ENCODE measurements at regions not wholly inside any gene's neighbourhood (a gene's known extent, or its start where the extent isn't known, plus 50 kb on each side); places are given as distances from the start of the nearest gene placed in this dataset.

DNA sequence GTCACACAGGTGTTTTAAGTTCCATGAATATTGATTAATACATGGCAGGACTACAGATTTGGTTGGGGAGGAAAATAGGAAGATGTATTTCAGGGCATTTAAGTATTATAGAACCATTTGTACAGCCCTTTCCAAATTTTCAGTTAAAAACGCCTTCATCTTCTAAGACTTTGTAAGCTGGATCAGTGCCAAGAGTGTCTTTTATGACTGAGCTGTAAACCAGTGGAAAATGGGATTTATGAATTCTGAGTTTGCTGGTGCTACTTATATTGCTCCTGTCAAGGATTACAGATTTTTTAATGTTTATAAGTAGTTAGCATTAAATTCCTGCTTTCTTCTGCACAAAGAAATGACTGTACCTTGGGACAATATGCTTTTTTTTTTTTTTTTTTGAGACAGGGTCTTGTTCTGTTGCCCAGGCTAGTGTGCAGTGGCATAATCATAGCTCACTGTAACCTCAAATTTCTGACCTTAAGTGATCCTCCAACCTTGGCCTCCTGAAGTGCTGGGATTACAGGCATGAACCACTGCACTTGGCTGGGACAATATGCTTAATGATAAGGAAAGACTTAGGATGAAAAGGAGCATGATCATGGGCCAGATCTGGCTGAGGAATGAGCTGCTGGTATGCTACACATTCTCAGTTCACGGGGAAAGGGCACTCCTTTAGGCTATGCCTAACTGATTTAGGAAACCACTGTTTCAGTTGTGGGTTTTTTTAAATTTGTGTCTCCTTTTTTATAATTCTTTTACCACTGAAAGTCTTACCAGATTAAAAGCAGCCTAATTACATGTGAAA, 113.6 kb upstream of the MTNR1B start:
- TF ChIP-seq, protein P1, sequence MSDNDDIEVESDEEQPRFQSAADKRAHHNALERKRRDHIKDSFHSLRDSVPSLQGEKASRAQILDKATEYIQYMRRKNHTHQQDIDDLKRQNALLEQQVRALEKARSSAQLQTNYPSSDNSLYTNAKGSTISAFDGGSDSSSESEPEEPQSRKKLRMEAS (CRISPR knock-in tag; IDR thresholded peaks at IDR 0.05), result no peak
- TF ChIP-seq, protein P2, sequence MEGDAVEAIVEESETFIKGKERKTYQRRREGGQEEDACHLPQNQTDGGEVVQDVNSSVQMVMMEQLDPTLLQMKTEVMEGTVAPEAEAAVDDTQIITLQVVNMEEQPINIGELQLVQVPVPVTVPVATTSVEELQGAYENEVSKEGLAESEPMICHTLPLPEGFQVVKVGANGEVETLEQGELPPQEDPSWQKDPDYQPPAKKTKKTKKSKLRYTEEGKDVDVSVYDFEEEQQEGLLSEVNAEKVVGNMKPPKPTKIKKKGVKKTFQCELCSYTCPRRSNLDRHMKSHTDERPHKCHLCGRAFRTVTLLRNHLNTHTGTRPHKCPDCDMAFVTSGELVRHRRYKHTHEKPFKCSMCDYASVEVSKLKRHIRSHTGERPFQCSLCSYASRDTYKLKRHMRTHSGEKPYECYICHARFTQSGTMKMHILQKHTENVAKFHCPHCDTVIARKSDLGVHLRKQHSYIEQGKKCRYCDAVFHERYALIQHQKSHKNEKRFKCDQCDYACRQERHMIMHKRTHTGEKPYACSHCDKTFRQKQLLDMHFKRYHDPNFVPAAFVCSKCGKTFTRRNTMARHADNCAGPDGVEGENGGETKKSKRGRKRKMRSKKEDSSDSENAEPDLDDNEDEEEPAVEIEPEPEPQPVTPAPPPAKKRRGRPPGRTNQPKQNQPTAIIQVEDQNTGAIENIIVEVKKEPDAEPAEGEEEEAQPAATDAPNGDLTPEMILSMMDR (IDR thresholded peaks at IDR 0.05 in 2 of 3, conservative IDR thresholded peaks at IDR 0.05 in 1 of 3; ENCODE audit: insufficient read depth in 2 of 3, low read depth in 1 of 3, low read length in 3 of 3), result no peak

Data from K562 (cell line).